ENCODE measurements at regions not wholly inside any gene's neighbourhood (a gene's known extent, or its start where the extent isn't known, plus 50 kb on each side); places are given as distances from the start of the nearest gene placed in this dataset.

GRCh38 chr21:25243808-25244207 lies 363.5 kb downstream of the MRPL39 start:
- DNase-seq (ENCODE audit: low read depth, low spot score) (no peak), FAIRE-seq (no peak)
- TF ChIP-seq GATA2 (IDR thresholded peaks at IDR 0.05; ENCODE audit: insufficient read depth, insufficient read length, low read depth, low read length) = no peak
- no peak for TF ChIP-seq JUN (IDR thresholded peaks at IDR 0.05; ENCODE audit: borderline replicate concordance, insufficient read depth, insufficient read length, low read depth)
- TF ChIP-seq, protein P1, sequence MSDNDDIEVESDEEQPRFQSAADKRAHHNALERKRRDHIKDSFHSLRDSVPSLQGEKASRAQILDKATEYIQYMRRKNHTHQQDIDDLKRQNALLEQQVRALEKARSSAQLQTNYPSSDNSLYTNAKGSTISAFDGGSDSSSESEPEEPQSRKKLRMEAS (IDR thresholded peaks at IDR 0.05; ENCODE audit: insufficient read depth, insufficient read length) = no peak
- TF ChIP-seq POLR2AphosphoS5 (IDR thresholded peaks at IDR 0.05; ENCODE audit: insufficient read depth, low read depth, low read length) = no peak
- TF ChIP-seq, protein P2, sequence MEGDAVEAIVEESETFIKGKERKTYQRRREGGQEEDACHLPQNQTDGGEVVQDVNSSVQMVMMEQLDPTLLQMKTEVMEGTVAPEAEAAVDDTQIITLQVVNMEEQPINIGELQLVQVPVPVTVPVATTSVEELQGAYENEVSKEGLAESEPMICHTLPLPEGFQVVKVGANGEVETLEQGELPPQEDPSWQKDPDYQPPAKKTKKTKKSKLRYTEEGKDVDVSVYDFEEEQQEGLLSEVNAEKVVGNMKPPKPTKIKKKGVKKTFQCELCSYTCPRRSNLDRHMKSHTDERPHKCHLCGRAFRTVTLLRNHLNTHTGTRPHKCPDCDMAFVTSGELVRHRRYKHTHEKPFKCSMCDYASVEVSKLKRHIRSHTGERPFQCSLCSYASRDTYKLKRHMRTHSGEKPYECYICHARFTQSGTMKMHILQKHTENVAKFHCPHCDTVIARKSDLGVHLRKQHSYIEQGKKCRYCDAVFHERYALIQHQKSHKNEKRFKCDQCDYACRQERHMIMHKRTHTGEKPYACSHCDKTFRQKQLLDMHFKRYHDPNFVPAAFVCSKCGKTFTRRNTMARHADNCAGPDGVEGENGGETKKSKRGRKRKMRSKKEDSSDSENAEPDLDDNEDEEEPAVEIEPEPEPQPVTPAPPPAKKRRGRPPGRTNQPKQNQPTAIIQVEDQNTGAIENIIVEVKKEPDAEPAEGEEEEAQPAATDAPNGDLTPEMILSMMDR (IDR thresholded peaks at IDR 0.05; ENCODE audit: extremely low read depth in 1 of 2, insufficient read depth in 1 of 2, low read depth in 1 of 2, low read length in 2 of 2) = no peak
- TF ChIP-seq EZH2 (IDR thresholded peaks at IDR 0.05; ENCODE audit: borderline replicate concordance, low read depth, low read length, severe bottlenecking) = no peak
- TF ChIP-seq MYC (IDR thresholded peaks at IDR 0.05; ENCODE audit: low read depth, low read length) = no peak
- Histone ChIP-seq H3K27me3 (ENCODE audit: control insufficient read depth in 2 of 2, insufficient read depth in 2 of 2, low read length in 2 of 2) (no peaks in the 10 kb centered on the region), H3K9me3 (replicated peaks; ENCODE audit: control insufficient read depth, insufficient read depth, low read length) (no peaks in the 10 kb centered on the region), H4K20me1 (replicated peaks; ENCODE audit: control insufficient read depth, extremely low read depth, insufficient read depth, low read length) (no peaks in the 10 kb centered on the region), H3K27ac (ENCODE audit: insufficient read depth, low read depth, low read length) (no peak overlapping the region), H3K9me1 (replicated peaks; ENCODE audit: control insufficient read depth, extremely low read depth, insufficient read depth, low read length) (no peaks in the 10 kb centered on the region), H3K4me1 (ENCODE audit: control insufficient read depth, extremely low read depth, insufficient read depth, low read length) (no peaks in the 10 kb centered on the region), H3K4me2 (ENCODE audit: insufficient read depth, low read length) (no peak overlapping the region), H3K9ac (replicated peaks; ENCODE audit: extremely low read depth, insufficient read depth, low read length) (no peak overlapping the region), H3K36me3 (ENCODE audit: control insufficient read depth in 2 of 2, extremely low read depth in 1 of 2, insufficient read depth in 2 of 2, low read length in 2 of 2) (no peaks in the 10 kb centered on the region), H3K79me2 (ENCODE audit: control insufficient read depth, insufficient read depth, low read length) (no peaks in the 10 kb centered on the region), H3K4me3 (replicated peaks in 1 of 3; ENCODE audit: insufficient read depth in 1 of 3, low read depth in 1 of 3, low read length in 3 of 3) (no peak overlapping the region), H2AFZ (ENCODE audit: low read depth, low read length) (no peak overlapping the region)
- dilution Hi-C loops (cut with MboI; ENCODE audit: extremely low pct_ligation_motif_present, low sequenced_read_pairs) (no loop called here), intact Hi-C loops (cut with micrococcal nuclease) (no loop called here)
- ChIA-PET POLR2A (no interaction called here), CTCF (no interaction called here)
- no TSS peak for BruUV-seq (replicated peaks)

All from endothelial cell of umbilical vein (primary cell).